ENCODE measurements at regions not wholly inside any gene's neighbourhood (a gene's known extent, or its start where the extent isn't known, plus 50 kb on each side); places are given as distances from the start of the nearest gene placed in this dataset.

DNA sequence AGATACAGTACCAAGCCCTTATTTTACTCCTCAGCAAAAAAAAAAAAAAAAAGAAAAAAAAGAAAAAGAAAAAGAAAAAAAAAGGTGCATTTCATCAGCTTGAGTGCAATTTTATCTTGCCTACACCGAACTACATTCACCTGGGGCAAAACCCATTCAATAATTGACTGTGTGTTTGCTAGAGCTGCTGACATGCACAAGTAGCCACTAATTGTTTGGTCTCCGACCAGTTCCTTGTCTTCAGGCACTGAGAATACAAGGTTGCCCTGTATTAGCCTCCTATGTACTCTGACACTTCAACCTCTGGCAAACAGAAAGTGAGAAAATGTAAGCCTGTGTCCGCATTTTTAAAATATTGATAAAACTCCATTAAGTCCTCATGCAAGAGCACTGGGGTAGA is 1579.4 kb upstream of the LRRTM3 start:
- Mint-ChIP-seq H3K4me1 (ENCODE audit: low read depth, unreplicated experiment) (peaks cover 12% of the 10 kb centered on the region), H3K36me3 (ENCODE audit: insufficient read depth, unreplicated experiment) (no peaks in the 10 kb centered on the region), H3K27me3 (ENCODE audit: unreplicated experiment) (no peaks in the 10 kb centered on the region), H3K27ac (ENCODE audit: unreplicated experiment) (no peak overlapping the region), H3K9me3 (ENCODE audit: low read depth, unreplicated experiment) (no peaks in the 10 kb centered on the region), H3K4me3 (ENCODE audit: low read depth, unreplicated experiment) (no peak overlapping the region)
- intact Hi-C loops (cut with micrococcal nuclease; ENCODE audit: unreplicated experiment) = loop anchor here (10.0 kb wide), 1 partner anchor 1278 kb away; no protein-coding TSS in a partner anchor
- TF ChIP-seq, protein P1, sequence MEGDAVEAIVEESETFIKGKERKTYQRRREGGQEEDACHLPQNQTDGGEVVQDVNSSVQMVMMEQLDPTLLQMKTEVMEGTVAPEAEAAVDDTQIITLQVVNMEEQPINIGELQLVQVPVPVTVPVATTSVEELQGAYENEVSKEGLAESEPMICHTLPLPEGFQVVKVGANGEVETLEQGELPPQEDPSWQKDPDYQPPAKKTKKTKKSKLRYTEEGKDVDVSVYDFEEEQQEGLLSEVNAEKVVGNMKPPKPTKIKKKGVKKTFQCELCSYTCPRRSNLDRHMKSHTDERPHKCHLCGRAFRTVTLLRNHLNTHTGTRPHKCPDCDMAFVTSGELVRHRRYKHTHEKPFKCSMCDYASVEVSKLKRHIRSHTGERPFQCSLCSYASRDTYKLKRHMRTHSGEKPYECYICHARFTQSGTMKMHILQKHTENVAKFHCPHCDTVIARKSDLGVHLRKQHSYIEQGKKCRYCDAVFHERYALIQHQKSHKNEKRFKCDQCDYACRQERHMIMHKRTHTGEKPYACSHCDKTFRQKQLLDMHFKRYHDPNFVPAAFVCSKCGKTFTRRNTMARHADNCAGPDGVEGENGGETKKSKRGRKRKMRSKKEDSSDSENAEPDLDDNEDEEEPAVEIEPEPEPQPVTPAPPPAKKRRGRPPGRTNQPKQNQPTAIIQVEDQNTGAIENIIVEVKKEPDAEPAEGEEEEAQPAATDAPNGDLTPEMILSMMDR (IDR thresholded peaks at IDR 0.05; ENCODE audit: unreplicated experiment) = no peak
- no peak for DNase-seq
- CTCF ChIA-PET = interaction anchor here (0.7 kb wide), 2 partner anchors 338 to 603 kb away, joined by 3 to 4 read pairs; no protein-coding TSS in a partner anchor
- no TSS peak for BruUV-seq (replicated peaks)

DNA sequence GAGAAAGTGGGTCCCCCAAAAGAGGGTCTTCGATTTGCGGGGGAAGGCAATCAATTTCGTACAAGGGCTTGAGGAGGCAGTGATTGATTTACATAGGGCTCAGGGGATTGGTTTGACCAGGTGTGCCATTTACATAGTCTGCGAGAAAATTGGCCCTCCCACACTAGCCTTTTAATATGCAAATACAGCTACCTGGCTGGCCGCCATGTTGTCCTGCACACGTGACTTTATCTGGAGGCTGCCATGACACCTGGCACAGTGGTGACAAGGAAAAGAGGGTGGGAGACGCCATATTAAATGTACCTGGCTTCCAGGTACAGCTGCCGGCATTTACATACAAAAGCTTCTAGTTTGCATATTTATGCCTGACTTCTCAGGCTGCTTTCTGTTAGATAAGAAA is 1577.2 kb upstream of the LRRTM3 start:
- H3K9me3 Mint-ChIP-seq (ENCODE audit: low read depth, unreplicated experiment) = no peaks in the 10 kb centered on the region
- H3K36me3 Mint-ChIP-seq (ENCODE audit: insufficient read depth, unreplicated experiment) = no peaks in the 10 kb centered on the region
- no peak for DNase-seq
- intact Hi-C loops (cut with micrococcal nuclease; ENCODE audit: unreplicated experiment) = loop anchor here (10.0 kb wide), 1 partner anchor 1276 kb away; no protein-coding TSS in a partner anchor
- TF ChIP-seq, protein P1 (IDR thresholded peaks at IDR 0.05; ENCODE audit: unreplicated experiment) = no peak
- no peak overlapping the region for H3K27ac Mint-ChIP-seq (ENCODE audit: unreplicated experiment)
- BruUV-seq (replicated peaks) = no TSS peak
- H3K4me3 Mint-ChIP-seq (ENCODE audit: low read depth, unreplicated experiment) = no peak overlapping the region
- no peaks in the 10 kb centered on the region for H3K27me3 Mint-ChIP-seq (ENCODE audit: unreplicated experiment)
- H3K4me1 Mint-ChIP-seq (ENCODE audit: low read depth, unreplicated experiment) = no peaks in the 10 kb centered on the region
- CTCF ChIA-PET = no interaction called here

DNA sequence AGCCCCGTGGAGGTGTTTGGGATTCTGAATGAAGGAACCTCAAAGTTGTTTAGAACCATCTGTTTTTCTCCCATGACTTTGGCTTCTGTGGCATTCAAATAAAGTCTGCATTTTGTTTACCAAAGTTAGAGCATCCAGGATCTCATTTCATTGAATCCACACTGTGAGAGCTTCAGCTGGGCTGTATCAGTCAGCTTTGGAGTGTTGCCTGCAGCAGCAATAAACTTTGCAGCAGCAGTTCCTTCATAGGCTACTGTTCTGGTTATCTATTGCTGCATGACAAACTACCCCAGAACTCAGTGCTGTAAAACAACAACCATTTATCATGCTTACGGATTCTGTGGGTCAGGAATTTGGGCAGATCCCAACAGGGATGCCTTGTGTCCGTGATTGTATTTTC is 1575.2 kb upstream of the LRRTM3 start:
- Mint-ChIP-seq H3K4me3 (ENCODE audit: low read depth, unreplicated experiment) (no peak overlapping the region), H3K9me3 (ENCODE audit: low read depth, unreplicated experiment) (no peaks in the 10 kb centered on the region), H3K4me1 (ENCODE audit: low read depth, unreplicated experiment) (no peaks in the 10 kb centered on the region), H3K36me3 (ENCODE audit: insufficient read depth, unreplicated experiment) (no peaks in the 10 kb centered on the region), H3K27ac (ENCODE audit: unreplicated experiment) (no peak overlapping the region), H3K27me3 (ENCODE audit: unreplicated experiment) (no peaks in the 10 kb centered on the region)
- intact Hi-C loops (cut with micrococcal nuclease; ENCODE audit: unreplicated experiment) = no loop called here
- CTCF ChIA-PET = interaction anchor here (0.6 to 0.7 kb wide), 2 partner anchors 8 to 31 kb away, joined by 3 to 4 read pairs; no protein-coding TSS in a partner anchor
- BruUV-seq (replicated peaks) = no TSS peak
- TF ChIP-seq, protein P1 (IDR thresholded peaks at IDR 0.05; ENCODE audit: unreplicated experiment) = no peak
- DNase-seq = no peak

DNA sequence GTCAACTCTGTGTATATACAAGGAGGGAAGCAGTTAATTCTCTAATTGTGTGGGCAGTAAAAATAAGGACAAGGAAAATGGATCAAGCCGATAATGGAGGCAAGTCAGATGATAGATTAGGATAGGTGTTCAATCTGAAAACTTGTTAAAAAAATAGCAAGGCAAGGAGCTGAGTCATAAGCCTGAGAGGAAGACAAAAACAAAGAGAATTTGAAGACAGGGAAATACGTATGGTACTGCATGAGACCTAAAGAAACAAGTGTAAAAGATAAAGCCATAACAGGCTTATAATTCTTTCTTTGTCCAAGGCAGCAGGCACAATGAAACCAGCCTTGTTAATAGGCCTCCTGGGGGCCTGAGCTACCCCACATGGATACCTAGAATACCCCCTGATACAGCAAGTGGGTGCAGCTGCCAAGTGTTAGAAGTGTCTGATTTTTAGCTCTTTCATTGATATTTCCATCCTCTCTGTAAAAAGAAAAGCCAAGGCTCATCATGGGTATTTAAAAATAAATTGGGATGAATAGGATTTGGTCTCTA is 1570.6 kb upstream of the LRRTM3 start:
- H3K27ac Mint-ChIP-seq (ENCODE audit: unreplicated experiment) = no peak overlapping the region
- no peaks in the 10 kb centered on the region for H3K27me3 Mint-ChIP-seq (ENCODE audit: unreplicated experiment)
- H3K4me1 Mint-ChIP-seq (ENCODE audit: low read depth, unreplicated experiment) = no peaks in the 10 kb centered on the region
- intact Hi-C loops (cut with micrococcal nuclease; ENCODE audit: unreplicated experiment) = loop anchor here (5.0 kb wide), 2 partner anchors 827 to 928 kb away; no protein-coding TSS in a partner anchor
- CTCF ChIA-PET = interaction anchor here (0.9 kb wide), 1 partner anchor 14 kb away, joined by 3 read pairs; no protein-coding TSS in a partner anchor
- no peak overlapping the region for H3K4me3 Mint-ChIP-seq (ENCODE audit: low read depth, unreplicated experiment)
- TF ChIP-seq, protein P1 (IDR thresholded peaks at IDR 0.05; ENCODE audit: unreplicated experiment) = no peak
- no peak for DNase-seq
- H3K36me3 Mint-ChIP-seq (ENCODE audit: insufficient read depth, unreplicated experiment) = no peaks in the 10 kb centered on the region
- BruUV-seq (replicated peaks) = no TSS peak
- no peaks in the 10 kb centered on the region for H3K9me3 Mint-ChIP-seq (ENCODE audit: low read depth, unreplicated experiment)
